NB4 (cell line): ENCODE measurements at regions not wholly inside any gene's neighbourhood (a gene's known extent, or its start where the extent isn't known, plus 50 kb on each side); places are given as distances from the start of the nearest gene placed in this dataset.

Experiments
- MYC ChIP-seq: IDR thresholded peaks from 2 replicates; pipeline ENCODE4 v1.6.1; 2011; ENCODE audit warnings: low read depth, low read length
- POLR2A ChIP-seq: IDR thresholded peaks from 2 replicates; pipeline ENCODE4 v1.6.1; 2011; ENCODE audit warnings: mild to moderate bottlenecking; ENCODE audit not compliant: insufficient read length; ENCODE audit errors: extremely low read depth
- TF ChIP-seq, protein P1 (sequence below): IDR thresholded peaks from 2 replicates; pipeline ENCODE4 v1.6.1; 2011; ENCODE audit warnings: low read depth, low read length
- TF ChIP-seq, protein P2 (sequence below): IDR thresholded peaks from one replicate; pipeline ENCODE4 v1.5.1; 2012; ENCODE audit warnings: low read depth, low read length

DNA sequence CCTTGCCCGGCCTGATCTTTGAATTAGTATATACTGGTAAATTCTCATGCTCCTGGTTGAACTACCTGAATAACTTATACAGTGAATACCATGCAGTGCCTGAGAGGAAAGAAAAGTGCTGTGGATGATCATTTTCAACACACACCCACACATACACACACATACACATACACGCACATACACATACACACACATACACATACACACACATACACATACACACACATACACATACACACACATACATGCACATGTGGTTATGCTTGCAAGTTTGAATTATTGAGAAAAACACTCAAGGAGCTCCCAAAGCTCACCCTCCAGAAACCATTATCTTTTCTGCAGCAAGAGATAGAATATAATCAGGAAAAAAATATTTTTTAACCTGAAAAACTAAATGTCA is 366.9 kb upstream of the RASGEF1B start:
- TF ChIP-seq, protein P1, sequence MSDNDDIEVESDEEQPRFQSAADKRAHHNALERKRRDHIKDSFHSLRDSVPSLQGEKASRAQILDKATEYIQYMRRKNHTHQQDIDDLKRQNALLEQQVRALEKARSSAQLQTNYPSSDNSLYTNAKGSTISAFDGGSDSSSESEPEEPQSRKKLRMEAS = no peak
- TF ChIP-seq, protein P2, sequence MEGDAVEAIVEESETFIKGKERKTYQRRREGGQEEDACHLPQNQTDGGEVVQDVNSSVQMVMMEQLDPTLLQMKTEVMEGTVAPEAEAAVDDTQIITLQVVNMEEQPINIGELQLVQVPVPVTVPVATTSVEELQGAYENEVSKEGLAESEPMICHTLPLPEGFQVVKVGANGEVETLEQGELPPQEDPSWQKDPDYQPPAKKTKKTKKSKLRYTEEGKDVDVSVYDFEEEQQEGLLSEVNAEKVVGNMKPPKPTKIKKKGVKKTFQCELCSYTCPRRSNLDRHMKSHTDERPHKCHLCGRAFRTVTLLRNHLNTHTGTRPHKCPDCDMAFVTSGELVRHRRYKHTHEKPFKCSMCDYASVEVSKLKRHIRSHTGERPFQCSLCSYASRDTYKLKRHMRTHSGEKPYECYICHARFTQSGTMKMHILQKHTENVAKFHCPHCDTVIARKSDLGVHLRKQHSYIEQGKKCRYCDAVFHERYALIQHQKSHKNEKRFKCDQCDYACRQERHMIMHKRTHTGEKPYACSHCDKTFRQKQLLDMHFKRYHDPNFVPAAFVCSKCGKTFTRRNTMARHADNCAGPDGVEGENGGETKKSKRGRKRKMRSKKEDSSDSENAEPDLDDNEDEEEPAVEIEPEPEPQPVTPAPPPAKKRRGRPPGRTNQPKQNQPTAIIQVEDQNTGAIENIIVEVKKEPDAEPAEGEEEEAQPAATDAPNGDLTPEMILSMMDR = no peak
- no peak for TF ChIP-seq POLR2A
- TF ChIP-seq MYC = no peak
